ENCODE measurements at regions not wholly inside any gene's neighbourhood (a gene's known extent, or its start where the extent isn't known, plus 50 kb on each side); places are given as distances from the start of the nearest gene placed in this dataset.

- Mint-ChIP-seq H3K36me3 (no peaks in the 10 kb centered on the region), H3K4me1 (peaks cover 0 to 2% (median 0%) of the 10 kb centered on the region in 4 donors), H3K4me3 (no peak overlapping the region), H3K27me3 (peaks cover 2 to 9% of the 10 kb centered on the region in 2 donors), H3K27ac (no peak overlapping the region), H3K9me3 (no peaks in the 10 kb centered on the region)
- Histone ChIP-seq H3K4me1 (ENCODE audit: insufficient read depth, low read length) (no peaks in the 10 kb centered on the region), H3K4me3 (ENCODE audit: low read length in 2 of 2) (no peak overlapping the region), H3K27me3 (ENCODE audit: insufficient read depth, low read length) (no peaks in the 10 kb centered on the region), H3K36me3 (ENCODE audit: insufficient read depth, low read length) (no peaks in the 10 kb centered on the region), H3K9me3 (ENCODE audit: control insufficient read depth in 1 of 2, low read length in 2 of 2) (no peaks in the 10 kb centered on the region), H3K27ac (ENCODE audit: low read depth, low read length) (no peak overlapping the region)
- ChIA-PET CTCF (ENCODE audit: partially characterized antibody) (no interaction called here), POLR2A (ENCODE audit: partially characterized antibody) (no interaction called here)
- intact Hi-C loops (cut with micrococcal nuclease): no loop called here
- no peak for DNase-seq
Observed at GRCh38 chr1:239958063-239958462, 133.6 kb upstream of the FMN2 start.

DNA sequence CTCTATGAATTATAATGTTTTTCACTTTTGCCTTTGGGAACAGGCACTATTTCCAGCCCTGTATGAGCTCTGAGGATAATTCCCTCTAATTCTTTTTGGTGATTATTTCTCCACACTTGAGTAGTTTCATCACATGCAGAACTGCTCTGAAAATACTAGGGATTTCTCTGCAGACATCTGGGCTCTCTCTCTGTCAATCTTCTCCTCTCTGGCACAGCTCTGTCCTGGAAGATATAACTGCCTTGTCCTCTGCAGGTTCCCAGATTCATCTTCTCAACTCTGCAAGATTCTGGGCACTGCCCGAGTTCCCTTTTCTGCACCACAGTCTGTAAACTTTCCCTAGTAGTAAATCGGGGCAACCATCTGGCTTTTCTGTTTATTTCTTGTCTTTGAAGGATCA is 131.3 kb upstream of the FMN2 start:
- POLR2A ChIA-PET (ENCODE audit: partially characterized antibody): no interaction called here
- Histone ChIP-seq H3K4me1 (ENCODE audit: insufficient read depth, low read length) (no peaks in the 10 kb centered on the region), H3K4me3 (ENCODE audit: low read length in 2 of 2) (no peak overlapping the region), H3K27ac (ENCODE audit: low read depth, low read length) (no peak overlapping the region), H3K27me3 (ENCODE audit: insufficient read depth, low read length) (no peaks in the 10 kb centered on the region), H3K36me3 (ENCODE audit: insufficient read depth, low read length) (no peaks in the 10 kb centered on the region), H3K9me3 (ENCODE audit: control insufficient read depth in 1 of 2, low read length in 2 of 2) (no peaks in the 10 kb centered on the region)
- CTCF ChIA-PET (ENCODE audit: partially characterized antibody): interaction anchor here (2.8 kb wide), 1 partner anchor 9 kb away, joined by 19 read pairs; no protein-coding TSS in a partner anchor
- intact Hi-C loops (cut with micrococcal nuclease): no loop called here
- no peaks in the 10 kb centered on the region for H3K4me1 Mint-ChIP-seq
- no peak for DNase-seq
- no peaks in the 10 kb centered on the region for H3K36me3 Mint-ChIP-seq
- no peaks in the 10 kb centered on the region for H3K9me3 Mint-ChIP-seq
- H3K27ac Mint-ChIP-seq: no peak overlapping the region
- peaks cover 3 to 9% of the 10 kb centered on the region in 2 donors for H3K27me3 Mint-ChIP-seq
- H3K4me3 Mint-ChIP-seq: no peak overlapping the region

DNA sequence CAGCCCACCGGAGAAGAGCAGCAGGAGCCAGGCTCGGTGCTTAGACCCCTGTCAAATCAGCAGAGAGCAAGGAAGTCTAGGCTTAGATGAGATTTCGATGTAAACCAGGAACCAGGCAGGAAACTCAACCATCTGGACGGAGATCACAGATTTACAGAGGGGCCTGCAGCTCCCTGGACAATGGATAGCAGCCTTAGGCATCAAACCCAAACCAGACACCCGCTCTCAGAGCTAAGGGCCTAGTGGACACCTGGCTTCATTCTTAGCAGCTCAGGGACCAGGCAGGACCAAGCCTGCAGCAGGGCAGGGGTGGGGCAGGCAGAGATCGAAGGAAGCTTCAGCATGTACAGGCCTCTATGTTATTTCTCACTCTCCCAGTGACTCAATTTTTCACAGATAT is 127.8 kb upstream of the FMN2 start:
- Mint-ChIP-seq H3K27me3 (peaks cover 3 to 10% of the 10 kb centered on the region in 2 donors), H3K4me1 (no peaks in the 10 kb centered on the region)

GRCh38 chr1:239976130-239976968 is 115.3 kb upstream of the FMN2 start:
- CTCF ChIA-PET (ENCODE audit: partially characterized antibody): interaction anchor here (1.0 to 1.6 kb wide), 2 partner anchors 10 to 25 kb away, joined by 3 to 6 read pairs; no protein-coding TSS in a partner anchor
- Histone ChIP-seq H3K4me3 (ENCODE audit: low read length in 2 of 2) (no peak overlapping the region), H3K9me3 (ENCODE audit: control insufficient read depth in 1 of 2, low read length in 2 of 2) (no peaks in the 10 kb centered on the region), H3K27ac (ENCODE audit: low read depth, low read length) (no peak overlapping the region), H3K36me3 (ENCODE audit: insufficient read depth, low read length) (no peaks in the 10 kb centered on the region), H3K27me3 (ENCODE audit: insufficient read depth, low read length) (no peaks in the 10 kb centered on the region), H3K4me1 (ENCODE audit: insufficient read depth, low read length) (no peaks in the 10 kb centered on the region)
- intact Hi-C loops (cut with micrococcal nuclease): loop anchor here (1.0 kb wide), 1 partner anchor 25 kb away; no protein-coding TSS in a partner anchor
- H3K27ac Mint-ChIP-seq: no peak overlapping the region
- H3K4me3 Mint-ChIP-seq: no peak overlapping the region
- H3K27me3 Mint-ChIP-seq: peaks cover 4 to 6% of the 10 kb centered on the region in 2 donors
- peaks cover 0 to 4% of the 10 kb centered on the region in 2 donors for H3K36me3 Mint-ChIP-seq
- DNase-seq: peak in 4 of 5 donors; percentile 19 to 30 (median 26)
- H3K9me3 Mint-ChIP-seq: peaks cover 3 to 26% (median 18%) of the 10 kb centered on the region in 8 donors
- H3K4me1 Mint-ChIP-seq: peaks cover 0 to 3% (median under 1%) of the 10 kb centered on the region in 4 donors
- POLR2A ChIA-PET (ENCODE audit: partially characterized antibody): no interaction called here

More for the DNA sequence above, 127.8 kb upstream of the FMN2 start:
- Histone ChIP-seq H3K4me3 (ENCODE audit: low read length in 2 of 2) (no peak overlapping the region), H3K9me3 (ENCODE audit: control insufficient read depth in 1 of 2, low read length in 2 of 2) (no peaks in the 10 kb centered on the region), H3K4me1 (ENCODE audit: insufficient read depth, low read length) (no peaks in the 10 kb centered on the region), H3K27ac (ENCODE audit: low read depth, low read length) (no peak overlapping the region), H3K27me3 (ENCODE audit: insufficient read depth, low read length) (no peaks in the 10 kb centered on the region), H3K36me3 (ENCODE audit: insufficient read depth, low read length) (no peaks in the 10 kb centered on the region)
- Mint-ChIP-seq H3K9me3 (no peaks in the 10 kb centered on the region), H3K27ac (no peak overlapping the region), H3K4me3 (no peak overlapping the region), H3K36me3 (no peaks in the 10 kb centered on the region)
- intact Hi-C loops (cut with micrococcal nuclease): no loop called here
- POLR2A ChIA-PET (ENCODE audit: partially characterized antibody): no interaction called here
- CTCF ChIA-PET (ENCODE audit: partially characterized antibody): interaction anchor here (1.2 to 1.8 kb wide), 2 partner anchors 10 to 14 kb away, joined by 3 to 4 read pairs; no protein-coding TSS in a partner anchor
- DNase-seq: no peak

DNA sequence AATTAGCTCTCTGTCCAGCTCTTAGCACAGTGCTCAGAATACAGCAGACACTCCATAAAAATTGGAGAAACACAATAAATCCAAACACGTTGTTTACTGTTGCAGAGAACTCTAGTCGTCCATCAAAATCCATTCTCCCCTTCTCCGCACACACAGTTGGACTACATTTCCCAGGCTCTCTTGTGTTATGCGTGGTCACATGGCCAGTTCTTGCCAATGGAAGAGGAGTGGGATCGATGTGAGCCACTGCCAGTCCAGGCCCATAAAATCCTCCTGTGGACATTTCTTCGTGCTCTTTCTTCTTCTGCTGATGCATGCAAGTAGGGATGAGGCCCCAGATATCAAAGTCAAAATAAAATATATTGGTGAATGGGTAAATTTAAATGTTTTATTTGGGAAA is 114.3 kb upstream of the FMN2 start:
- Histone ChIP-seq H3K4me3 (ENCODE audit: low read length in 2 of 2) (no peak overlapping the region), H3K27me3 (ENCODE audit: insufficient read depth, low read length) (no peaks in the 10 kb centered on the region), H3K9me3 (ENCODE audit: control insufficient read depth in 1 of 2, low read length in 2 of 2) (no peaks in the 10 kb centered on the region), H3K4me1 (ENCODE audit: insufficient read depth, low read length) (no peaks in the 10 kb centered on the region), H3K36me3 (ENCODE audit: insufficient read depth, low read length) (no peaks in the 10 kb centered on the region), H3K27ac (ENCODE audit: low read depth, low read length) (no peak overlapping the region)
- CTCF ChIA-PET (ENCODE audit: partially characterized antibody): interaction anchor here (0.9 to 1.6 kb wide), 4 partner anchors 9 to 26 kb away, joined by 3 to 6 read pairs (median 4); no protein-coding TSS in a partner anchor
- Mint-ChIP-seq H3K27me3 (peaks cover 4% of the 10 kb centered on the region in 2 donors), H3K4me1 (peaks cover 0 to 3% (median under 1%) of the 10 kb centered on the region in 4 donors), H3K36me3 (peaks cover 0 to 4% of the 10 kb centered on the region in 2 donors), H3K4me3 (no peak overlapping the region), H3K9me3 (peaks cover 4 to 33% (median 22%) of the 10 kb centered on the region in 8 donors), H3K27ac (no peak overlapping the region)
- POLR2A ChIA-PET (ENCODE audit: partially characterized antibody): no interaction called here
- no peak for DNase-seq
- intact Hi-C loops (cut with micrococcal nuclease): no loop called here

DNA sequence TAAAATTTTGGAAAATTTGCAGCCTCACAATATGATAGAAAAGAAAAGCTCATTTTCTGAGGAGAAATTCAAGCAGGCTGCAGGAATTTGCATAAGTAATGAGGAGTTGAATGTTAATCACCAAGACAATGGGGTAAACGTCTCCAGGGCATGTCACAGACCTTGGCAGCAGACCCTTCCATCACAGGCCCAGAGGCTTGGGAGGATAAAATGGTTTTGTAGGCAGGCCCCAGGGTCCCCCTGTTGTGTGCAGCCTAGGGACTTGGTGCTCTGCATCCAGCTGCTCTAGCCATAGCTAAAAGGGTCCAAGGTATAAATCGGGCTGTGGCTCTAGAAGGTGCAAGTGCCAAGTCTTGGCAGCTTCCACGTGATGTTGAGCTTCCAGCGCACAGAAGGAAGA is 112.2 kb upstream of the FMN2 start:
- DNase-seq: no peak
- no peaks in the 10 kb centered on the region for H3K36me3 ChIP-seq (ENCODE audit: insufficient read depth, low read length)
- Mint-ChIP-seq H3K36me3 (peaks cover 2 to 4% of the 10 kb centered on the region in 2 donors), H3K4me1 (peaks cover 0 to 3% (median under 1%) of the 10 kb centered on the region in 4 donors), H3K4me3 (no peak overlapping the region), H3K27me3 (peaks cover 2 to 4% of the 10 kb centered on the region in 2 donors), H3K9me3 (peaks cover 4 to 50% (median 42%) of the 10 kb centered on the region in 8 donors), H3K27ac (no peak overlapping the region)
- CTCF ChIA-PET (ENCODE audit: partially characterized antibody): no interaction called here
- POLR2A ChIA-PET (ENCODE audit: partially characterized antibody): no interaction called here
- H3K27ac ChIP-seq (ENCODE audit: low read depth, low read length): no peak overlapping the region
- H3K27me3 ChIP-seq (ENCODE audit: insufficient read depth, low read length): no peaks in the 10 kb centered on the region
- H3K4me3 ChIP-seq (ENCODE audit: low read length in 2 of 2): no peak overlapping the region
- H3K4me1 ChIP-seq (ENCODE audit: insufficient read depth, low read length): no peaks in the 10 kb centered on the region
- intact Hi-C loops (cut with micrococcal nuclease): no loop called here
- H3K9me3 ChIP-seq (ENCODE audit: control insufficient read depth in 1 of 2, low read length in 2 of 2): peaks cover 0 to 6% of the 10 kb centered on the region in 2 donors

DNA sequence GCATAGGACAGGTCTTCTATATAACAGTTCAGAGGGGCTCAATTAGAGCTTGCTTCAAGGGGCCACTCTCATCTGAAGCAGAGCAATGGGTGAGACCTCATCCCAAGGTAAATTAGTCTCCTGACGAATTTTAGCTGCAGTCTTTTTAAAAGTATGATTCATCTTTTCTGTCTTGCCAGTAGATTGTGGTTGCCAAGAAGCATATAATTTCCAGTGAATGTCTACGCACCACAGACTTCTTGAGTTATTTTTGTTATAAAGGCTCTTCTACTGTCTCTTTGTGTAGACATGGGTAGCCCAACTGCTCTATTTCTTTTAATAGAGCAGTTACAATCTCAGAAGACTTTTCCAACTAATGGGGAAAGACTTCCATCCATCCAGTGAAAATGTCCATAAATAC is 108.9 kb upstream of the FMN2 start:
- no peaks in the 10 kb centered on the region for H3K27me3 ChIP-seq (ENCODE audit: insufficient read depth, low read length)
- peaks cover 0 to 17% of the 10 kb centered on the region in 2 donors for H3K9me3 ChIP-seq (ENCODE audit: control insufficient read depth in 1 of 2, low read length in 2 of 2)
- no peak overlapping the region for H3K4me3 ChIP-seq (ENCODE audit: low read length in 2 of 2)
- no peaks in the 10 kb centered on the region for H3K36me3 ChIP-seq (ENCODE audit: insufficient read depth, low read length)
- Mint-ChIP-seq H3K27me3 (no peaks in the 10 kb centered on the region), H3K4me3 (no peak overlapping the region), H3K27ac (no peak overlapping the region), H3K36me3 (peaks cover 2 to 11% of the 10 kb centered on the region in 2 donors), H3K9me3 (peaks cover 5 to 73% (median 61%) of the 10 kb centered on the region in 8 donors), H3K4me1 (no peaks in the 10 kb centered on the region)
- H3K27ac ChIP-seq (ENCODE audit: low read depth, low read length): no peak overlapping the region
- H3K4me1 ChIP-seq (ENCODE audit: insufficient read depth, low read length): no peaks in the 10 kb centered on the region
- intact Hi-C loops (cut with micrococcal nuclease): no loop called here
- CTCF ChIA-PET (ENCODE audit: partially characterized antibody): interaction anchor here (1.0 kb wide), 1 partner anchor 9 kb away, joined by 4 read pairs; no protein-coding TSS in a partner anchor
- no peak for DNase-seq
- POLR2A ChIA-PET (ENCODE audit: partially characterized antibody): no interaction called here

Data from CD4-positive, alpha-beta memory T cell (primary cell).